Stomach (tissue), 4 donors: ENCODE measurements at regions not wholly inside any gene's neighbourhood (a gene's known extent, or its start where the extent isn't known, plus 50 kb on each side); places are given as distances from the start of the nearest gene placed in this dataset.

Source experiments
- CTCF ChIP-seq, 7 experiments: fragments of 450-650 bp in 4 of 7; fragments of 200-600 bp in 3 of 7; sonication (generic) in 3 of 7; IDR thresholded peaks; one replicate each; pipeline ENCODE4 v1.5.1; 2016 to 2019; ENCODE audit warnings: antibody characterized with exemption in 7 of 7, control low read depth in 2 of 7, mild to moderate bottlenecking in 1 of 7
- EP300 ChIP-seq: sonication (generic); formaldehyde crosslinking; IDR thresholded peaks from one replicate; pipeline ENCODE4 v1.6.1; 2017; ENCODE audit warnings: antibody characterized with exemption
- POLR2A ChIP-seq, 4 donors: fragments of 450-650 bp; IDR thresholded peaks; one replicate each; pipeline ENCODE4 v1.6.1; 2016; ENCODE audit warnings: antibody characterized with exemption in 4 of 4, control low read depth in 2 of 4, mild to moderate bottlenecking in 1 of 4, moderate library complexity in 1 of 4
- POLR2AphosphoS5 ChIP-seq, 3 donors: sonication (generic); formaldehyde crosslinking; IDR thresholded peaks; one replicate each; pipeline ENCODE4 v1.6.1; 2016; ENCODE audit warnings: antibody characterized with exemption in 3 of 3

GRCh38 chr4:96637971-96638412, 798.1 kb downstream of the PDHA2 start:
- TF ChIP-seq CTCF (IDR thresholded peaks at IDR 0.05) (no peak), POLR2A (IDR thresholded peaks at IDR 0.05) (no peak), POLR2AphosphoS5 (IDR thresholded peaks at IDR 0.05) (no peak), EP300 (no peak)
